H1 (cell line): ENCODE measurements at regions not wholly inside any gene's neighbourhood (a gene's known extent, or its start where the extent isn't known, plus 50 kb on each side); places are given as distances from the start of the nearest gene placed in this dataset.

Experiments used
- CTCF ChIP-seq, 3 experiments: IDR thresholded peaks; 1 replicate in 2 of 3; 2 replicates in 1 of 3; pipeline versions ENCODE4 v1.5.1 to v1.6.1; 2011; ENCODE audit warnings: low read length in 3 of 3, mild to moderate bottlenecking in 3 of 3, inconsistent platforms in 2 of 3, low read depth in 1 of 3, moderate library complexity in 1 of 3; ENCODE audit not compliant: insufficient read depth in 1 of 3; ENCODE audit errors: control extremely low read depth in 1 of 3
- E2F6 ChIP-seq: IDR thresholded peaks from 2 replicates; pipeline ENCODE4 v1.6.1; 2012; ENCODE audit warnings: inconsistent platforms
- EP300 ChIP-seq, 2 experiments: IDR thresholded peaks; 1 replicate in 1 of 2; 2 replicates in 1 of 2; pipeline ENCODE4 v1.6.1; 2011 to 2012; ENCODE audit warnings: low read depth in 2 of 2, low read length in 2 of 2, mild to moderate bottlenecking in 2 of 2, borderline replicate concordance in 1 of 2, inconsistent platforms in 1 of 2, moderate library complexity in 1 of 2
- MAFK ChIP-seq: IDR thresholded peaks from 2 replicates; pipeline ENCODE4 v1.6.1; 2012; ENCODE audit warnings: low read depth, mild to moderate bottlenecking, improper control_type of control experiment, low read length
- RNF2 ChIP-seq: fragments of 200-900, 300-1000 bp; sonication (generic); IDR thresholded peaks from 2 replicates; pipeline ENCODE4 v1.7.1; 2016; ENCODE audit warnings: borderline replicate concordance, low read depth, mild to moderate bottlenecking, antibody characterized with exemption, low read length; ENCODE audit not compliant: poor library complexity, severe bottlenecking; ENCODE audit errors: missing control alignments
- SAP30 ChIP-seq: fragments of 300-600 bp; sonication (generic); IDR thresholded peaks from 2 replicates; pipeline ENCODE4 v1.7.1; 2012; ENCODE audit warnings: low read length, moderate library complexity, mild to moderate bottlenecking, inconsistent platforms; ENCODE audit not compliant: insufficient read depth, insufficient replicate concordance

- TF ChIP-seq CTCF (IDR thresholded peaks at IDR 0.05; ENCODE audit: control extremely low read depth in 1 of 3, insufficient read depth in 1 of 3, low read depth in 1 of 3, low read length in 3 of 3) (no peak), MAFK (no peak), SAP30 (no peak), EP300 (IDR thresholded peaks at IDR 0.05; ENCODE audit: borderline replicate concordance in 1 of 2, low read depth in 2 of 2, low read length in 2 of 2) (no peak), E2F6 (no peak), RNF2 (no peak)
These were observed 1326.5 kb downstream of the PLA2G4A start for GRCh38 chr1:188155261-188155660.
